ENCODE measurements at regions not wholly inside any gene's neighbourhood (a gene's known extent, or its start where the extent isn't known, plus 50 kb on each side); places are given as distances from the start of the nearest gene placed in this dataset.
"Not testable (repeated sequence)": the region's sequence is repeated elsewhere in the genome, so short reads cannot be mapped to it uniquely, and the experiment has no call there.

GRCh38 chrX:136975684-136976470 lies 57.9 kb downstream of the GPR101 start:
- DNase-seq = no peak

- peak; percentile 54 for DNase-seq
Measured at GRCh38 chrX:136967966-136968365, 65.8 kb downstream of the GPR101 start.

- DNase-seq = peak; percentile 62
Measured at GRCh38 chrX:136963973-136964372, 69.8 kb downstream of the GPR101 start.

GRCh38 chrX:136961594-136962135 lies 72.1 kb downstream of the GPR101 start:
- peak; percentile 18 for DNase-seq

GRCh38 chrX:136954930-136955329 lies 74.4 kb upstream of the RBMX start:
- DNase-seq = peak; percentile 25

GRCh38 chrX:136953867-136954787 lies 73.6 kb upstream of the RBMX start:
- peak; percentile 73 for DNase-seq

- no peak for DNase-seq
Measured at GRCh38 chrX:136950211-136950610, 69.7 kb upstream of the RBMX start.

DNA sequence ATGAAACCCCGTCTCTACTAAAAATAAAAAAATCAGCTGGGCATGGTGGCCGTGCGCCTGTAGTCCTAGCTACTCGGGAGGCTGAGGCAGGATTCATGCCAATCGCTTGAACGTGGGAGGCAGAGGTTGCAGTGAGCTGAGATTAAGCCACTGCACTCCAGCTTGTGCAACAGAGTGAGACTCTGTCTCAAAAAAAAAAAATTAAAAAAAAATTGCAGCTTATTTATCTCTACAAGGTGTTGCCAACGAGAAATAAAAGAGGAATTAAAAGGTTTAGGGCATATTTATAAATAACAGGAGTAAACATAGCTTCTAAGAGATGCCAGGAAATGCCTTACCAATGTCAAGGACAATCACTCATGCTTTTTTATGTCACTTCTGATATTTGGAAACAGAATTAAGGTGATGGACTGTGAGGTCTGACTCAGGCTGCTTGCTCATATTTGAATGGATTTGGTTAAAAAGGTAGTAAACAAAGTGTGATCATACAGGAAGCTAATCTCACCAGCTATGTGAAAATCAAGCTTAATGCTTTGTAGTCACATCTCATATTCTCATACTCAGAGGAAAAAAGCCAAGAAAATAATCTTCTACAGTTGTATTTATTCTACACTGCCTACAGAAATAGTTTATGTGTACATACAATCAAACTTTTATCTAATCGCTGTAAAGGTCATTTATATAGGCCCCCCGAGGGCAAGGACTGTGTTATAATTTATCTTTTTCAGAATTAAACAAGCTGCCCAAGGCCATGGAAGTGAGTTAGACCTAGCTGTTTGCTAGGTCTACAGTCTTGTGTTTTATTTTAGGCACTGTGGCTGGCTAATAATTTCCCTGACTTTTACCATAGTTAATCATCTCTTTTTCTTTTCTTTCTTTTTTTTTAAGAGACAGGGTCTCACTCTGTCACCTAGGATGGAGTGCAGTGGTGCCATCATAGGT lies 61.1 kb upstream of the RBMX start:
- DNase-seq = peak; percentile 14

DNA sequence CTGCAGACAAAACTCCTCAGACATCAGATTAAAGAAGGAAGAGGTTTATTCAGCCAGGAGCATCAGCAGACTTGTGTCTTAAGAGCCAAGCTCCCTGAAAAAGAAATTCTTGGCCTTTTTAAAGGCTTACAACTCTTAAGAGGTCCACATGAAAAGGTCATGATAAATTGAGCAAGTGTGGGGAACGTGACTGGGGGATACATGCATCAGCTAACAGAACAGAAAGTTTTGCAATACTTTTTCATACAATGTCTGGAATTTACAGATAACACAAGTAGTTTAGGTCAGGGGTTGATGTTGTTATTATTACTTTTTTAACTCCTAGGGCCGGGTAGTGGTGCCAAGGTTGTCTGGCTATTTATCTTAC lies 55.6 kb upstream of the RBMX start:
- DNase-seq = no peak

- DNase-seq = peak; percentile 52
Measured at GRCh38 chrX:136935533-136936182, 55.1 kb upstream of the RBMX start.

DNA sequence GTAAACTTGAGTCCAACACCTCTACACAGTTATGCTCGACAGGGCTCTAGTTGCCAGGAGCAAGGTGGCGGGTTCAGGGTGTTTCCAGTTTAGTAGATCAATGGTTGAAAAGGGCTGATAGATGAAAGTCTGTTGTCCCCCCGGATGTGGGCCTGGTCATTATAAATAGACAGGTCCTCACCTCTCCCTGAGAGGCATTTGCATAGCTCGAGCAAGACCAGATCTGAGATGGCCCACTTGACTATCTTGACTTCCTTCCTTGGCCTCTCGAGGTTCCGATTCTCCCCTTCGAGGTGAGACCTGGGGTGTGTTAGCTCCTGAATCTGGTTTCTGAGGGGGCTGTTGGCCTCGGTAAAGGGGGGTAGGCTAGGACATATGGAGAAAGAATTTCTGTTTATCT lies 54.1 kb upstream of the RBMX start:
- DNase-seq = not testable (repeated sequence)

GRCh38 chrX:136933611-136934145 lies 53.2 kb upstream of the RBMX start:
- DNase-seq = no peak

- DNase-seq = no peak
Measured at GRCh38 chrX:136931661-136932060, 51.1 kb upstream of the RBMX start.

All from activated CD4-positive, alpha-beta T cell treated with anti-CD3 and anti-CD28 coated beads, Interleukin-2, amount 50 U/mL, for 16 hours (primary cell).